Fibroblast of lung (primary cell): ENCODE measurements at regions not wholly inside any gene's neighbourhood (a gene's known extent, or its start where the extent isn't known, plus 50 kb on each side); places are given as distances from the start of the nearest gene placed in this dataset.

ENCODE experiments used
- EZH2 ChIP-seq: IDR thresholded peaks from 2 replicates; pipeline ENCODE4 v1.5.1; 2012; ENCODE audit warnings: low read length, control low read depth, mild to moderate bottlenecking; ENCODE audit errors: missing control alignments
- TF ChIP-seq, protein P1 (sequence below), 2 donors: IDR thresholded peaks in 1 of 2; conservative IDR thresholded peaks in 1 of 2; 1 replicate in 1 of 2; 2 replicates in 1 of 2; pipeline ENCODE4 v1.5.1; 2011 to 2012; ENCODE audit warnings: low read length in 2 of 2, control low read depth in 1 of 2, inconsistent platforms in 1 of 2, low read depth in 1 of 2, mild to moderate bottlenecking in 1 of 2

DNA sequence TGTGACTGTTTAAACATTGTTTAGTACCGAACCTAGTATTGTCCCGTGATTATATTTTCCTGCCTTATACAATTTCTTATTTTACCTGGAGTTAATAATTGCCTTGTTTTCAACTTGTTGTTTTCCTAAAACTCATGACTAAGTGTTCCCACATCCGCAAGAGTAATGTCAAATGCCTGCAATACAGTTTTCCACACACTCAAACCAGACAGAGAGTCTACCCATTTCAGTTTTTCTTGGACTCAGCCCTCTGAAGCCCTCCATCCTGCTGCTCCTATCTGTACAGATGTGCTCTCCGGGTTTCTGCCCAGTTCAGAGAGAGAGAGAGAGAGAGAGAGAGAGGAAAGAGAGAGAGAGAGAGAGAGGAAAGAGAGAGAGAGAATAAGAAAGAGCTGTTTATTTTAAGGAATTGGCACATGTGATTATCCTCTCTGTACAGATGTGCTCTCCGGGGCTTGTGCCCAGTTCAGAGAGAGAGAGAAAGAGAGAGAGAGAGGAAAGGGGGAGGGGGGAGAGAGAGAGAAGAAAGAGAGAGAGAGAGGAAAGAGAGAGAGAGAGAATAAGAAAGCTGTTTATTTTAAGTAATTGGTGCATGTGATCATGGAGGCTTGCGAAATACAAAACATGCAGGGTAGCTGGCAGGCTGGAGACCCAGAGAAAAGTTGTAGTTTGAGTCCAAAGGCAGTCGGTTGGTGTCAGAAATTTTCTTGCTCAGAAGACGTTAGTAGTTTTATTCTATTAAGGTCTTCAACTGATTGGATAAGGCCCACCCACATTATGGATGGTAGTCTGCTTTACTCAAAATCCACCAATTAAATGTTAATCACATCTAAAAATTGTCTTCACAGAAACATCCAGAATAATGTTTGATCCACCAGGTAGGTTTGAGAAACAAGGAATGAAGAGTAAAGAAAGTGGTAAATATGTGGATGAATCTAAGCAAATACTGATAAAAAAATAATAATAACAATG, 104.1 kb upstream of the GOLGA8J start:
- TF ChIP-seq, protein P1, sequence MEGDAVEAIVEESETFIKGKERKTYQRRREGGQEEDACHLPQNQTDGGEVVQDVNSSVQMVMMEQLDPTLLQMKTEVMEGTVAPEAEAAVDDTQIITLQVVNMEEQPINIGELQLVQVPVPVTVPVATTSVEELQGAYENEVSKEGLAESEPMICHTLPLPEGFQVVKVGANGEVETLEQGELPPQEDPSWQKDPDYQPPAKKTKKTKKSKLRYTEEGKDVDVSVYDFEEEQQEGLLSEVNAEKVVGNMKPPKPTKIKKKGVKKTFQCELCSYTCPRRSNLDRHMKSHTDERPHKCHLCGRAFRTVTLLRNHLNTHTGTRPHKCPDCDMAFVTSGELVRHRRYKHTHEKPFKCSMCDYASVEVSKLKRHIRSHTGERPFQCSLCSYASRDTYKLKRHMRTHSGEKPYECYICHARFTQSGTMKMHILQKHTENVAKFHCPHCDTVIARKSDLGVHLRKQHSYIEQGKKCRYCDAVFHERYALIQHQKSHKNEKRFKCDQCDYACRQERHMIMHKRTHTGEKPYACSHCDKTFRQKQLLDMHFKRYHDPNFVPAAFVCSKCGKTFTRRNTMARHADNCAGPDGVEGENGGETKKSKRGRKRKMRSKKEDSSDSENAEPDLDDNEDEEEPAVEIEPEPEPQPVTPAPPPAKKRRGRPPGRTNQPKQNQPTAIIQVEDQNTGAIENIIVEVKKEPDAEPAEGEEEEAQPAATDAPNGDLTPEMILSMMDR (conservative IDR thresholded peaks at IDR 0.05 in 1 of 2, IDR thresholded peaks at IDR 0.05 in 1 of 2; ENCODE audit: low read depth in 1 of 2, low read length in 2 of 2) = no peak
- TF ChIP-seq EZH2 = no peak
